HL-60 (cell line): ENCODE measurements at regions not wholly inside any gene's neighbourhood (a gene's known extent, or its start where the extent isn't known, plus 50 kb on each side); places are given as distances from the start of the nearest gene placed in this dataset.

Experiments
- DNase-seq, 2 experiments: peaks; one replicate each; pipeline ENCODE4 v3.0.0-alpha.2; 2010 to 2020; ENCODE audit warnings: low read depth in 1 of 2, low spot score in 1 of 2
- H3K27ac ChIP-seq: fragments of 250-450 bp; sonication (Bioruptor Pico); replicated peaks from 2 replicates; pipeline ENCODE4 v1.5.1; 2020; ENCODE audit warnings: mild to moderate bottlenecking, moderate library complexity
- H3K27me3 ChIP-seq: fragments of 250-450 bp; sonication (Bioruptor Pico); 2 replicates; pipeline ENCODE4 v1.5.1; 2021; ENCODE audit warnings: mild to moderate bottlenecking, moderate library complexity; ENCODE audit not compliant: insufficient read depth, poor library complexity, severe bottlenecking
- H3K4me3 ChIP-seq: replicated peaks from 2 replicates; pipeline ENCODE4 v1.5.1; 2011; ENCODE audit warnings: mild to moderate bottlenecking, control low read depth, low read length; ENCODE audit not compliant: insufficient read depth
- GABPA ChIP-seq: IDR thresholded peaks from 2 replicates; pipeline ENCODE4 v1.6.1; 2012; ENCODE audit warnings: low read depth
- POLR2AphosphoS5 ChIP-seq: IDR thresholded peaks from 2 replicates; pipeline ENCODE4 v1.6.1; 2012; ENCODE audit warnings: low read depth
- SPI1 ChIP-seq: IDR thresholded peaks from 2 replicates; pipeline ENCODE4 v1.6.1; 2012; ENCODE audit warnings: low read depth, mild to moderate bottlenecking, borderline replicate concordance
- TF ChIP-seq, protein P1 (sequence below): IDR thresholded peaks from 2 replicates; pipeline ENCODE4 v1.6.1; 2012; ENCODE audit warnings: low read depth; ENCODE audit not compliant: insufficient replicate concordance
- TF ChIP-seq, protein P2 (sequence below): IDR thresholded peaks from one replicate; pipeline ENCODE4 v1.5.1; 2011; ENCODE audit warnings: low read length, control low read depth, inconsistent platforms; ENCODE audit not compliant: insufficient read depth

DNA sequence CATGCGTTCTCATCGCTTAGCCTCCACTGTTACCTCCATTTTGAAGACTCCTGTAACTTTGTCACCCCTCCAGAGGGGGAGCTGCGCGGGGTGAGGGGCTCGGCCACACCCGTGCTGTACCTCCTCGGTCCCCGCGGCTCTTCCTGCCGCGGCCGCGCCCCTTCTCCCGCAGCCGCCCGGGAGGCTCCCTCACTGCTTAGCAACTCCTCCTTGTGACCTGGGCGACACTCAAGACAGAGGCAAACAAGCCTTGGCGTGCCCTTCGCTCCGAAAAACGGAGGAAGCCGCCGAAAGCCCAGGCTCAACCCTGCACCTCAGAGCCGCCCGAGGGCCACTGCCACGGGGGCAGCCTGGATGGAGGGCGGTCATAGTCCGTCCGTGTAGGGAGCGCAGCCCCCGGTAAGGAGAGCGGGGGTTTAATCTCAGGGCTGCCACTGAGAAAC lies 494.3 kb downstream of the FOXO1 start:
- no peak overlapping the region for H3K27ac ChIP-seq
- TF ChIP-seq, protein P1, sequence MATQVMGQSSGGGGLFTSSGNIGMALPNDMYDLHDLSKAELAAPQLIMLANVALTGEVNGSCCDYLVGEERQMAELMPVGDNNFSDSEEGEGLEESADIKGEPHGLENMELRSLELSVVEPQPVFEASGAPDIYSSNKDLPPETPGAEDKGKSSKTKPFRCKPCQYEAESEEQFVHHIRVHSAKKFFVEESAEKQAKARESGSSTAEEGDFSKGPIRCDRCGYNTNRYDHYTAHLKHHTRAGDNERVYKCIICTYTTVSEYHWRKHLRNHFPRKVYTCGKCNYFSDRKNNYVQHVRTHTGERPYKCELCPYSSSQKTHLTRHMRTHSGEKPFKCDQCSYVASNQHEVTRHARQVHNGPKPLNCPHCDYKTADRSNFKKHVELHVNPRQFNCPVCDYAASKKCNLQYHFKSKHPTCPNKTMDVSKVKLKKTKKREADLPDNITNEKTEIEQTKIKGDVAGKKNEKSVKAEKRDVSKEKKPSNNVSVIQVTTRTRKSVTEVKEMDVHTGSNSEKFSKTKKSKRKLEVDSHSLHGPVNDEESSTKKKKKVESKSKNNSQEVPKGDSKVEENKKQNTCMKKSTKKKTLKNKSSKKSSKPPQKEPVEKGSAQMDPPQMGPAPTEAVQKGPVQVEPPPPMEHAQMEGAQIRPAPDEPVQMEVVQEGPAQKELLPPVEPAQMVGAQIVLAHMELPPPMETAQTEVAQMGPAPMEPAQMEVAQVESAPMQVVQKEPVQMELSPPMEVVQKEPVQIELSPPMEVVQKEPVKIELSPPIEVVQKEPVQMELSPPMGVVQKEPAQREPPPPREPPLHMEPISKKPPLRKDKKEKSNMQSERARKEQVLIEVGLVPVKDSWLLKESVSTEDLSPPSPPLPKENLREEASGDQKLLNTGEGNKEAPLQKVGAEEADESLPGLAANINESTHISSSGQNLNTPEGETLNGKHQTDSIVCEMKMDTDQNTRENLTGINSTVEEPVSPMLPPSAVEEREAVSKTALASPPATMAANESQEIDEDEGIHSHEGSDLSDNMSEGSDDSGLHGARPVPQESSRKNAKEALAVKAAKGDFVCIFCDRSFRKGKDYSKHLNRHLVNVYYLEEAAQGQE: no peak
- TF ChIP-seq POLR2AphosphoS5 (no peak), SPI1 (no peak), GABPA (no peak)
- TF ChIP-seq, protein P2, sequence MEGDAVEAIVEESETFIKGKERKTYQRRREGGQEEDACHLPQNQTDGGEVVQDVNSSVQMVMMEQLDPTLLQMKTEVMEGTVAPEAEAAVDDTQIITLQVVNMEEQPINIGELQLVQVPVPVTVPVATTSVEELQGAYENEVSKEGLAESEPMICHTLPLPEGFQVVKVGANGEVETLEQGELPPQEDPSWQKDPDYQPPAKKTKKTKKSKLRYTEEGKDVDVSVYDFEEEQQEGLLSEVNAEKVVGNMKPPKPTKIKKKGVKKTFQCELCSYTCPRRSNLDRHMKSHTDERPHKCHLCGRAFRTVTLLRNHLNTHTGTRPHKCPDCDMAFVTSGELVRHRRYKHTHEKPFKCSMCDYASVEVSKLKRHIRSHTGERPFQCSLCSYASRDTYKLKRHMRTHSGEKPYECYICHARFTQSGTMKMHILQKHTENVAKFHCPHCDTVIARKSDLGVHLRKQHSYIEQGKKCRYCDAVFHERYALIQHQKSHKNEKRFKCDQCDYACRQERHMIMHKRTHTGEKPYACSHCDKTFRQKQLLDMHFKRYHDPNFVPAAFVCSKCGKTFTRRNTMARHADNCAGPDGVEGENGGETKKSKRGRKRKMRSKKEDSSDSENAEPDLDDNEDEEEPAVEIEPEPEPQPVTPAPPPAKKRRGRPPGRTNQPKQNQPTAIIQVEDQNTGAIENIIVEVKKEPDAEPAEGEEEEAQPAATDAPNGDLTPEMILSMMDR: no peak
- no peak overlapping the region for H3K4me3 ChIP-seq
- DNase-seq: no peak
- peaks cover 13% of the 10 kb centered on the region for H3K27me3 ChIP-seq

DNA sequence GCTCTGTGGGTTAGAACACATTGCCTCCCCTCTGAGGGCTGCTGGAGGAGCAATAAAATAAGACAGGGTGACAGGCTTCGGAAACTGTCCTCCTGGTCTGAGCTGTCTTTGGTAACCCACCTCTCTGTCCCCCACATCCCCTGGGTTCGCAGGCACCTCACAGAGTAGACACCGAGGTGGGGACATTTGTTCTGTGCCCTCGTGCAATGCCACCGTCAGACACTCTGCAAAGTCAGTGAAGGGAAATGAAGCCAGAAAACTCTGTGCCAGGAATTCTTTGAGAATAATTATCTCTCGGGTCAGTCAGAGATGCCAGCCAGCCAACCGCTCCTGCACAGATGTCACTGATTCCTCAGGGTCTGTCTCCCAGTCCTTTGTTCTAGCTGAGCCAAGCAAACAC lies 493.6 kb downstream of the FOXO1 start:
- no peak for DNase-seq
- TF ChIP-seq SPI1 (no peak), POLR2AphosphoS5 (no peak)
- TF ChIP-seq, protein P2: no peak
- H3K27me3 ChIP-seq: peaks cover 10% of the 10 kb centered on the region
- H3K4me3 ChIP-seq: no peak overlapping the region
- no peak overlapping the region for H3K27ac ChIP-seq

DNA sequence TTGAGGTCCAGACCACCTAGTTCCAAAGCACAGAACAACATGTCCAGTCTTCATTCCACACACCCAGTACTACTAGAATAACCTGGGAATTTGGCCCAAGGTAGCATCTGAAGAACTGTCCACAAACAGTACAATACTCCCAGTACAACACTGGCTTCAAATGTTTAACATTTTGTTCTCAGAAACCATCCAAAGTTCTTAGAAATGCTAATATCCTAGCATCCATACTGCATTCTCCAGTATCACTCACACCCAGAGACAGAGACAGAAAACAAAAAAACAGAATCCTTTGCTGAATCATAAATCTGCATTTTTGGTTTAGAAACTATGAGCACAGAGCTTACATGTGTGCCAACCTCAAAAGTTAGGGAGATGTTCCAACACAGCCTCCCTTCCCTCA lies 490.8 kb downstream of the FOXO1 start:
- no peak overlapping the region for H3K27ac ChIP-seq
- no peak overlapping the region for H3K4me3 ChIP-seq
- H3K27me3 ChIP-seq: peaks cover 3% of the 10 kb centered on the region
- DNase-seq: no peak
- TF ChIP-seq POLR2AphosphoS5 (no peak), SPI1 (no peak), GABPA (no peak)
- TF ChIP-seq, protein P1: no peak
- TF ChIP-seq, protein P2: no peak

DNA sequence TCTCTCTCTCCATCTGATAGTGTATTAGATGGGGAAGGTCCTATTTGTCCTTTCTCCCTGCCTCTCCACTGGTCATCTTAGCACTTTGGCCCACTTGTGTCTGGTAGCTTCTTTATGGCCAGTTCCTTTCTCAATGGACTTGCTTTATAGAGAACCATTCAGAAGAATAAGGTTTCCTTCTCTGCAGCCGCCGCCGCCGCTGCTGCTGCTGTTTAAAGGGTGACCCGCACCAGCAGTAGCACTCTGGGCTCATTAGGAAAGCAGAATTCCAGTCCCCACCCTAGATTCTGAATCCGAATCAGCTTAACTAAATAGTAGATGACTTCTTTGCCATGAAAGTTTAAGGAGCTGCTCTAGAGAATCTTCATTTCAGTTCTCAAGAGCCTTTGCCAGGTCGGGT lies 490.2 kb downstream of the FOXO1 start:
- peaks cover 4% of the 10 kb centered on the region for H3K27me3 ChIP-seq
- TF ChIP-seq, protein P2: no peak
- TF ChIP-seq SPI1 (no peak), POLR2AphosphoS5 (no peak)
- no peak overlapping the region for H3K27ac ChIP-seq
- no peak overlapping the region for H3K4me3 ChIP-seq
- no peak for DNase-seq
